ENCODE measurements at regions not wholly inside any gene's neighbourhood (a gene's known extent, or its start where the extent isn't known, plus 50 kb on each side); places are given as distances from the start of the nearest gene placed in this dataset.
"Not testable (repeated sequence)": the region's sequence is repeated elsewhere in the genome, so short reads cannot be mapped to it uniquely, and the experiment has no call there.

DNA sequence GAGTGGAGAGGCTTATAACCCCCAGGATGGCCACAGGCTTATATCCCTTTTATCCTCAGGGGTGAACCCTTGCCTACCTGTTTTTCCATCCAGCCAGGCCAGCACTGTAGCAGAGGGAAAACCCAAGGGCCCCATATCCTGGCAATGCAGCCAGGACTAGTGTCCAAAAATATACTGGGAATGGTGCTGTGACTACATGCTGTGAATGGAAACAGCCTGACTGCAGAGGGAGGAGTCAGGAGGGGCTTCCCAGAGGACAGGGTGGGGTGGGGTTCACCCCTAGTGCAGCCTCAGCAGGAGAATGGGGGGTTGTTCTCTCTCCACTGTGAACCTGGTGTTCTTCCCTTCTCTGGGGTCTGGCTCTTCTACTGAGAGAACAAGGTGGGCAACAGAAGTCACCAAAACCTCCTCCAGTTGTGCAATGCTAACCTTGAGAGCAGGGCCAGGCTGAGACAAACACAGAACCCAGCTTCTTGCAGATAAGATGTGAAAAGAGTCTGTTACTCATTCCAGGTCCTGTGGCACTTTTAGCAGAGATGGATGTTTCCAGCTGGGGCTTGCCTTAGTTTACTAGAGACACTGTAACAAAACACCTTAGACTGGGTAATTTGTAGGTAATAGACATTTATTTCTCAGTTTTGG, 198.2 kb upstream of the PLGLB2 start:
- H3K9me3 ChIP-seq (ENCODE audit: control insufficient read depth, insufficient read depth, low read length); H3K27me3 ChIP-seq (ENCODE audit: control insufficient read depth, insufficient read depth, low read length); H3K4me1 ChIP-seq (ENCODE audit: control insufficient read depth, insufficient read depth, low read length); H3K9ac ChIP-seq (ENCODE audit: low read depth, low read length); H3K4me3 ChIP-seq (ENCODE audit: low read depth, low read length); H3K36me3 ChIP-seq (ENCODE audit: control insufficient read depth, insufficient read depth, low read length): not testable (repeated sequence)

DNA sequence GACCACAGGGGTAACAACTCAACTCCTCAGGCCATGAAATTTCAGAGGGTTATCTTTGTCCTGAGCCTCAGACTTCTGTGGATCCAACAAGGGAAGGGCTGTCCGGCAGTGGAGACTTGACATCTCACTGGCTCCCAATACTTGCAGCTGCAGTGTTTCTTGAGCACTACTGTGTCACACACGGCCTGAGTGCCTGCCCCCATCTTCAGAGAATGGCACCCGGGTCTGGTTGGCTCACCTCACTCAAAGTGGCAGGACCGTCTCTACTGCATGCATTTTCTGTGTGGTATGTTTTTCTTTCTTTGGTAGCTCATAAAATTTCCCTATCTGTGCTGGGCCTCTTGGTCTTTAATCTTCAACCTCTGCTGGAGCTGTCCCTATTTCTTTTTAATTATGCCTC, 193.2 kb upstream of the PLGLB2 start:
- not testable (repeated sequence) for H3K4me1 ChIP-seq (ENCODE audit: control insufficient read depth, insufficient read depth, low read length); H3K36me3 ChIP-seq (ENCODE audit: control insufficient read depth, insufficient read depth, low read length); H3K9me3 ChIP-seq (ENCODE audit: control insufficient read depth, insufficient read depth, low read length); H3K9ac ChIP-seq (ENCODE audit: low read depth, low read length); H3K4me3 ChIP-seq (ENCODE audit: low read depth, low read length); H3K27me3 ChIP-seq (ENCODE audit: control insufficient read depth, insufficient read depth, low read length)

DNA sequence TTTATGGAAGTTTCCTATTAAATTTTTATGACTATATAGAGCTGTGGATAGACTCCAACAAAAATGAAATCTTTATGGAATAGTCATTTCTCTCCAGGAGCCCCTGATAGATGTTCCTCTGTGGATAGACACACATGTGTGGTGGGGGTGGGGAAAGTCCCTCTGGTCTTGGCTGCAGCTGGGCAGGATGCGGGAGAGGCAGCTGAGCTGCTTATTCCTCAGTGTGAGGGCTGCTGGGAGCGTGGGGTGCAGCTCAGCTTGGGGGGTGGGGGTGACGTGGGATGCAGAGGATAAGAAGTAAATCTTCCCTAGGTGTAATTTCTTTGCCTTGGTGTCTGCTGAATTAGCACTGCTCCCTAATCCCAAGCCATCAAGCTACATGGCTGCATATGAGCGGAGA, 192.8 kb upstream of the PLGLB2 start:
- not testable (repeated sequence) for H3K4me3 ChIP-seq (ENCODE audit: low read depth, low read length); H3K36me3 ChIP-seq (ENCODE audit: control insufficient read depth, insufficient read depth, low read length); H3K4me1 ChIP-seq (ENCODE audit: control insufficient read depth, insufficient read depth, low read length); H3K9ac ChIP-seq (ENCODE audit: low read depth, low read length); H3K27me3 ChIP-seq (ENCODE audit: control insufficient read depth, insufficient read depth, low read length); H3K9me3 ChIP-seq (ENCODE audit: control insufficient read depth, insufficient read depth, low read length)

- not testable (repeated sequence) for H3K9ac ChIP-seq (ENCODE audit: low read depth, low read length); H3K36me3 ChIP-seq (ENCODE audit: control insufficient read depth, insufficient read depth, low read length); H3K9me3 ChIP-seq (ENCODE audit: control insufficient read depth, insufficient read depth, low read length); H3K4me3 ChIP-seq (ENCODE audit: low read depth, low read length); H3K4me1 ChIP-seq (ENCODE audit: control insufficient read depth, insufficient read depth, low read length); H3K27me3 ChIP-seq (ENCODE audit: control insufficient read depth, insufficient read depth, low read length)
Observed at GRCh38 chr2:87559001-87559400, 188.9 kb upstream of the PLGLB2 start.

- H3K4me3 ChIP-seq (ENCODE audit: low read depth, low read length); H3K9ac ChIP-seq (ENCODE audit: low read depth, low read length); H3K4me1 ChIP-seq (ENCODE audit: control insufficient read depth, insufficient read depth, low read length); H3K27me3 ChIP-seq (ENCODE audit: control insufficient read depth, insufficient read depth, low read length); H3K36me3 ChIP-seq (ENCODE audit: control insufficient read depth, insufficient read depth, low read length); H3K9me3 ChIP-seq (ENCODE audit: control insufficient read depth, insufficient read depth, low read length): not testable (repeated sequence)
Observed at GRCh38 chr2:87559735-87560134, 188.2 kb upstream of the PLGLB2 start.

DNA sequence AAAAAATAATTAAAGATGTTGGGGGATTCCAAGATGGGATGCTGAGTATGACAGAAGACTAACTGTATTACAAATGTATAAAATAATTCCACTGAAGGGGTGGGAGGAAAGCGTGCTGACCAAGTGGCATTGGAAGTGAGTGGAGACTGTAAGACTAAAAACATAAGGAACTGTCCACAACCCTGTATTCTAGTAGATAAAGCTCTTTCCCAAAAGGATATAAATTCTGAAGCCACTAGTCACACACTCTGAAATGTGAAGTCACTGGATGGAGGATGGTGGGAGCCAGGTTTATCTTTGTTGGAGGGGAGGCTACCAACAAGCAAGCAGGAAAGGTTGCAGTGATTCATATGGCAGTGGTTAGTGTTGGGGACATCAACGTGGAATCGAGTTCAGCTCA, 182.8 kb upstream of the PLGLB2 start:
- not testable (repeated sequence) for H3K27me3 ChIP-seq (ENCODE audit: control insufficient read depth, insufficient read depth, low read length); H3K4me1 ChIP-seq (ENCODE audit: control insufficient read depth, insufficient read depth, low read length); H3K36me3 ChIP-seq (ENCODE audit: control insufficient read depth, insufficient read depth, low read length); H3K4me3 ChIP-seq (ENCODE audit: low read depth, low read length); H3K9me3 ChIP-seq (ENCODE audit: control insufficient read depth, insufficient read depth, low read length); H3K9ac ChIP-seq (ENCODE audit: low read depth, low read length)

DNA sequence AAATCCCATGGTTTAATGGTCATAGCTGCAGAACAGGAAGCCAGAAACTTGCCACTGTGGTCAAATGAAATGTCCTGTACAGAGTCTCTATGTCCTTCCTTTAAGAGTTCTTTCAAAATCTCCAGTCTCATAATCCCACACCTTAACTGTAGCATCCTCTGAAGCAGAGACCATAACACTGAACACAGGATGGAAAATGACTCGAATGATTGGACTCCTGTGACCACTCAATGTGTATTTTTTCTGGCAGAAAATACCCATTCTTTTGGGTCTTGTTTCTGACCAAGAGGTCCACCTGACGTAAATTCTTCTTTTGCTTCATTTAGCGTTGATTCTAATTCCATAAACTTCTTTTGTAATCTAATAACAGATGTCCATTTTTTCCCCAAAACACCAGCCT, 181.4 kb upstream of the PLGLB2 start:
- H3K9ac ChIP-seq (ENCODE audit: low read depth, low read length); H3K4me1 ChIP-seq (ENCODE audit: control insufficient read depth, insufficient read depth, low read length); H3K9me3 ChIP-seq (ENCODE audit: control insufficient read depth, insufficient read depth, low read length); H3K27me3 ChIP-seq (ENCODE audit: control insufficient read depth, insufficient read depth, low read length); H3K4me3 ChIP-seq (ENCODE audit: low read depth, low read length); H3K36me3 ChIP-seq (ENCODE audit: control insufficient read depth, insufficient read depth, low read length): not testable (repeated sequence)

DNA sequence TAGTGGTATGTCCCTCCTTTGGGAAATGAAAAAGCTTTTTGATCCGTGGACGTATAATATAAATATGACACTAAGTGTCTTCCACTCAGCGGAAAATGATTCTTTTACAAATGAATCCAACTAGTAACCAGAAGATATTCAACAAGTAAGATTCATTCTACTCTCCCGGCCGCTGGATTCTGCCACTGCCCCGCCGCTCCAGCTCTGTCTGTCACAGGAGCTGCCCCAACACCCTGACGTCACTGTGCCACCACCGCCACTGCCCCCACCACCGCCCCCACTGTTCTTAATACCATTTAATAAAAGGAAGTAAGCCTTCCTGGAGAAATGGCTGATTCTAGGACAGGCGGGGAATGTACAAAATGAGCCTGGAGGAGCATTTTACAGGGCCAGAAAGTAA, 180.8 kb upstream of the PLGLB2 start:
- H3K9me3 ChIP-seq (ENCODE audit: control insufficient read depth, insufficient read depth, low read length); H3K36me3 ChIP-seq (ENCODE audit: control insufficient read depth, insufficient read depth, low read length); H3K27me3 ChIP-seq (ENCODE audit: control insufficient read depth, insufficient read depth, low read length); H3K9ac ChIP-seq (ENCODE audit: low read depth, low read length); H3K4me1 ChIP-seq (ENCODE audit: control insufficient read depth, insufficient read depth, low read length); H3K4me3 ChIP-seq (ENCODE audit: low read depth, low read length): not testable (repeated sequence)

DNA sequence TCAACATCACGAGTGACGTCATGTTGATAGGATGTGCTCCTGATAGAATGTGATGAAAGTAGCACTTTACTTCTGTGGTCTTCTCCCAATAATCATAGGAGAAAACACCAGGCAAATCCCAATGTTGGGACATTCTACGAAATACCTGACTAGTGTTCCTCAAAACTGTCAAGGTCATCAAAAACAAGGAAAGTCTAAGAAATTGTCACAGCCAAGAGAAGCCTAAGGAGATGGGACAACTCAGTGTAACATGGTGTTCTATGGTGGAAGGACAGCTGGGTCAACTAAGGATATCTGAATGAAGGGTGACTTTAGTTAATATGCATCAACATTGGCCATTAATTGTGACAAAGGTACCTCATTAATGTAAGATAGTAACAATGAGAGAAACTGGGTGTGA, 180.0 kb upstream of the PLGLB2 start:
- H3K4me3 ChIP-seq (ENCODE audit: low read depth, low read length); H3K36me3 ChIP-seq (ENCODE audit: control insufficient read depth, insufficient read depth, low read length); H3K9me3 ChIP-seq (ENCODE audit: control insufficient read depth, insufficient read depth, low read length); H3K27me3 ChIP-seq (ENCODE audit: control insufficient read depth, insufficient read depth, low read length); H3K4me1 ChIP-seq (ENCODE audit: control insufficient read depth, insufficient read depth, low read length); H3K9ac ChIP-seq (ENCODE audit: low read depth, low read length): not testable (repeated sequence)

DNA sequence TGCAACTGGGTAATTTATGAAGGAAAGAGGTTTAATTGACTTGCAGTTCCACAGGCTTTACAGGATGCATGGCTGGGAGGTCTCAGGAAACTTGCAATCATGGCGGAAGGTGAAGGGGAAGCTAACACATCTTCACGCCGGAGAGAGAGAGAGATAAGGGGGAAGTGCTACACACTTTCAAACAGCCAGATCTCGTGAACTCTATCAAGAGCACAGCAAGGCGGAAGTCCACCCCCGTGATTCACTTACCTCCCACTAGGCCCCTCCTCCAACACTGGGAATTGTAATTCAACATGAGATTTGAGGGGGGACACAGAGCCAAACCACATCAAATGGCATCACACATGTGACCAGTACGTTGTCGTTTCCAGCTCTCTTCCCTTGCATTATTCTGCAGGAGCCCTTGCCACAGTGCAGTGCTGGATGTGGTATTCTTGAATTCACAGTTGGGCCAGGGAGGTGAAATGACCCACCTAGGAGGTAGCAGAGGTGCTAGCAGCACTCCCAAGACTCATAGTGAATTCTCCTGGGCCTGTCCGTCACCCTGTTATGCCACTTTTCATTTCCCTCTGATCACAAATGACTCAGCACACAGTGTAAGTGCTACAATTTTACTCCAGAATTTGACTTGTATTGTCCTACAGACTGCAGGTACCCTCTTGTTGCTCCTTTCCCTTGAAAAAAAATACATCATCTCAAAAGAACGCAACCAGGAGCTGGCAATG, 179.2 kb upstream of the PLGLB2 start:
- H3K27me3 ChIP-seq (ENCODE audit: control insufficient read depth, insufficient read depth, low read length); H3K9ac ChIP-seq (ENCODE audit: low read depth, low read length); H3K9me3 ChIP-seq (ENCODE audit: control insufficient read depth, insufficient read depth, low read length); H3K4me3 ChIP-seq (ENCODE audit: low read depth, low read length); H3K36me3 ChIP-seq (ENCODE audit: control insufficient read depth, insufficient read depth, low read length); H3K4me1 ChIP-seq (ENCODE audit: control insufficient read depth, insufficient read depth, low read length): not testable (repeated sequence)

DNA sequence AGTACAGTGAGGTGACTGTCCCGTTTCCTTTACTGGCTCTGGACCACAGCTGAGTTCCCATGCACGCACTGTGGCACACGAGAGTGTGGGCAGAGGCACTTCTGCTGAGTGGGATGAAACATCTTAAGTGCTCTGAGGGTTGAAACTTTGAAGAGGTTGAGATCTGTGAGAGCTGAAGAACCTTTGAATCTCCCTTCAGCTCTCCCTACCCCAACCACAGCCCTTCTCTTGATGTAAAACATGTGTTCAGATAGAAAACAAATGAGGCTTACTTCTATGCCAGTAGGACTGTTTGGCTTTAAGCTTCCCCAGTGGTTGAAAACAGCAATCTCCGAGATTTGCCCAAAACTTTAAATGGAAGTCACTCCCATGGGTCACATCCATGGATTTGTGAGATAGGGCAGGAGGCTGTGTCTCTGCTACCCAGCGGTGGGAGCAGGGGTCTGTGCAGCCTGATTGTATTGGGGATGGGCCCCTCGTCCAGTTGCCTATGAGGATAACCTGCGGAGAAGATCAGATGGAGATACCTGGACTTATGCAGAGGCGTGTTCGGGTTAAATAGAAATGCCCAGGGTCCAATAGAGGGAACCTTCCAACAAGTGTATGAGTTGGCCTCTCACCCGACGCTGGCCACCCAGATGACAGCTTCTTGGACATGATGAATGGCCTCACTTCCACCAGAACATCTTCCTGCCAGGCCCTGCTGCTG, 178.0 kb upstream of the PLGLB2 start:
- not testable (repeated sequence) for H3K9me3 ChIP-seq (ENCODE audit: control insufficient read depth, insufficient read depth, low read length); H3K9ac ChIP-seq (ENCODE audit: low read depth, low read length); H3K36me3 ChIP-seq (ENCODE audit: control insufficient read depth, insufficient read depth, low read length); H3K4me1 ChIP-seq (ENCODE audit: control insufficient read depth, insufficient read depth, low read length); H3K27me3 ChIP-seq (ENCODE audit: control insufficient read depth, insufficient read depth, low read length); H3K4me3 ChIP-seq (ENCODE audit: low read depth, low read length)

GRCh38 chr2:87571889-87572465, 175.9 kb upstream of the PLGLB2 start:
- H3K36me3 ChIP-seq (ENCODE audit: control insufficient read depth, insufficient read depth, low read length); H3K9me3 ChIP-seq (ENCODE audit: control insufficient read depth, insufficient read depth, low read length); H3K4me3 ChIP-seq (ENCODE audit: low read depth, low read length); H3K9ac ChIP-seq (ENCODE audit: low read depth, low read length); H3K4me1 ChIP-seq (ENCODE audit: control insufficient read depth, insufficient read depth, low read length); H3K27me3 ChIP-seq (ENCODE audit: control insufficient read depth, insufficient read depth, low read length): not testable (repeated sequence)

All from iPS-15b (cell line).